Panc1 (cell line): ENCODE measurements at regions not wholly inside any gene's neighbourhood (a gene's known extent, or its start where the extent isn't known, plus 50 kb on each side); places are given as distances from the start of the nearest gene placed in this dataset.

ENCODE experiments used
- ATAC-seq: fragments of 200-7000 bp; cut with Tn5 transposase; 2 replicates; pipeline ENCODE4 v1.9.1; 2020; ENCODE audit warnings: mild to moderate bottlenecking, moderate library complexity
- BruUV-seq: library from RNA; stranded (reverse); fragments of 400-500 nt; replicated peaks from 2 replicates; lab custom pipeline; 2021; lab: Mats Ljungman, UMichigan
- CTCF ChIA-PET: fragments of 300-600 bp; sonication (Branson Sonifier 250); formaldehyde crosslinking; loops from one replicate; lab custom pipeline; 2022; ENCODE audit warnings: antibody characterized with exemption; lab: Charles Lee
- POLR2A ChIA-PET: fragments of 300-600 bp; sonication (Branson Sonifier 250); formaldehyde crosslinking; loops from one replicate; lab custom pipeline; 2022; ENCODE audit warnings: antibody characterized with exemption; lab: Charles Lee
- DNase-seq: peaks from one replicate; pipeline ENCODE4 v3.0.0-alpha.2; 2010; ENCODE audit warnings: low read depth, low spot score
- H3K27ac ChIP-seq: 2 replicates; pipeline ENCODE4 v1.5.1; 2011; ENCODE audit warnings: mild to moderate bottlenecking, low read length, inconsistent platforms
- H3K27me3 ChIP-seq: fragments of 200-500 bp; sonication (Bioruptor generic); 2 replicates; pipeline ENCODE4 v1.6.0; 2014; ENCODE audit warnings: low read length, inconsistent platforms; ENCODE audit not compliant: control insufficient read depth, insufficient read depth
- H3K36me3 ChIP-seq: fragments of 200-500 bp; sonication (Bioruptor generic); 2 replicates; pipeline ENCODE4 v1.5.1; 2014; ENCODE audit warnings: inconsistent platforms, mild to moderate bottlenecking, low read length, moderate library complexity; ENCODE audit not compliant: control insufficient read depth, insufficient read depth
- H3K4me1 ChIP-seq: 2 replicates; pipeline ENCODE4 v1.5.1; 2011; ENCODE audit warnings: inconsistent platforms, mild to moderate bottlenecking, low read length, moderate library complexity; ENCODE audit not compliant: control insufficient read depth, insufficient read depth
- H3K4me3 ChIP-seq, 2 experiments: 2 replicates each; pipeline ENCODE4 v1.5.1; 2011 to 2012; ENCODE audit warnings: low read depth in 2 of 2, low read length in 2 of 2, mild to moderate bottlenecking in 2 of 2, inconsistent platforms in 1 of 2, moderate library complexity in 1 of 2
- H3K9me3 ChIP-seq: fragments of 200-500 bp; sonication (Bioruptor generic); 2 replicates; pipeline ENCODE4 v1.5.1; 2014; ENCODE audit warnings: low read depth, mild to moderate bottlenecking, inconsistent platforms, low read length, moderate library complexity; ENCODE audit not compliant: control insufficient read depth, insufficient read depth
- POLR2AphosphoS5 ChIP-seq: IDR thresholded peaks from 2 replicates; pipeline ENCODE4 v1.6.1; 2012; ENCODE audit warnings: mild to moderate bottlenecking, low read depth, low read length, moderate library complexity
- REST ChIP-seq, 2 experiments: IDR thresholded peaks; 2 replicates each; pipeline ENCODE4 v1.6.1; 2011 to 2012; ENCODE audit warnings: low read depth in 2 of 2, control low read depth in 1 of 2, low read length in 1 of 2, mild to moderate bottlenecking in 1 of 2, moderate library complexity in 1 of 2; ENCODE audit not compliant: insufficient read depth in 1 of 2
- SIN3A ChIP-seq: IDR thresholded peaks from 2 replicates; pipeline ENCODE4 v1.6.1; 2012; ENCODE audit warnings: low read depth, mild to moderate bottlenecking, low read length, moderate library complexity, borderline replicate concordance; ENCODE audit not compliant: insufficient read depth
- TCF7L2 ChIP-seq: IDR thresholded peaks from 2 replicates; pipeline ENCODE4 v1.6.1; 2011; ENCODE audit warnings: mild to moderate bottlenecking, low read depth, low read length, inconsistent platforms
- in situ Hi-C: cut with HindIII; loops from 2 replicates; pipeline ENCODE4 v1.10.0; 2016; ENCODE audit warnings: low sequenced_read_pairs, low pct_unique_long_range_greater_than_20kb
- intact Hi-C: fragments of 100-400 bp; cut with micrococcal nuclease; formaldehyde crosslinking; loops from one replicate; pipeline ENCODE4 v1.10.0; 2022; ENCODE audit not compliant: unreplicated experiment
- TF ChIP-seq, protein P1 (sequence below): fragments of 450-650 bp; IDR thresholded peaks from 2 replicates; pipeline ENCODE4 v1.5.1; 2017; ENCODE audit warnings: mild to moderate bottlenecking

GRCh38 chr2:569681-570080 lies 107.5 kb downstream of the TMEM18 start:
- intact Hi-C loops (no loop called here), in situ Hi-C loops (no loop called here)
- H3K4me3 ChIP-seq: no peak overlapping the region
- no peak for DNase-seq
- no peaks in the 10 kb centered on the region for H3K9me3 ChIP-seq
- no TSS peak for BruUV-seq
- ATAC-seq: no peak
- TF ChIP-seq TCF7L2 (no peak), REST (IDR thresholded peaks at IDR 0.05; ENCODE audit: insufficient read depth in 1 of 2, low read depth in 2 of 2, low read length in 1 of 2) (no peak), SIN3A (no peak), POLR2AphosphoS5 (no peak)
- TF ChIP-seq, protein P1, sequence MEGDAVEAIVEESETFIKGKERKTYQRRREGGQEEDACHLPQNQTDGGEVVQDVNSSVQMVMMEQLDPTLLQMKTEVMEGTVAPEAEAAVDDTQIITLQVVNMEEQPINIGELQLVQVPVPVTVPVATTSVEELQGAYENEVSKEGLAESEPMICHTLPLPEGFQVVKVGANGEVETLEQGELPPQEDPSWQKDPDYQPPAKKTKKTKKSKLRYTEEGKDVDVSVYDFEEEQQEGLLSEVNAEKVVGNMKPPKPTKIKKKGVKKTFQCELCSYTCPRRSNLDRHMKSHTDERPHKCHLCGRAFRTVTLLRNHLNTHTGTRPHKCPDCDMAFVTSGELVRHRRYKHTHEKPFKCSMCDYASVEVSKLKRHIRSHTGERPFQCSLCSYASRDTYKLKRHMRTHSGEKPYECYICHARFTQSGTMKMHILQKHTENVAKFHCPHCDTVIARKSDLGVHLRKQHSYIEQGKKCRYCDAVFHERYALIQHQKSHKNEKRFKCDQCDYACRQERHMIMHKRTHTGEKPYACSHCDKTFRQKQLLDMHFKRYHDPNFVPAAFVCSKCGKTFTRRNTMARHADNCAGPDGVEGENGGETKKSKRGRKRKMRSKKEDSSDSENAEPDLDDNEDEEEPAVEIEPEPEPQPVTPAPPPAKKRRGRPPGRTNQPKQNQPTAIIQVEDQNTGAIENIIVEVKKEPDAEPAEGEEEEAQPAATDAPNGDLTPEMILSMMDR: no peak
- H3K36me3 ChIP-seq: no peaks in the 10 kb centered on the region
- 0 out of 2 replicates have a peak, but pooled peaks cover 3% of the 10 kb centered on the region for H3K4me1 ChIP-seq
- ChIA-PET CTCF (interaction anchor here (0.7 kb wide), 1 partner anchor 446 kb away, joined by 3 read pairs; no protein-coding TSS in a partner anchor), POLR2A (no interaction called here)
- peaks cover 2% of the 10 kb centered on the region; the same call in 1 of the 2 replicates for H3K27me3 ChIP-seq
- no peak overlapping the region for H3K27ac ChIP-seq

DNA sequence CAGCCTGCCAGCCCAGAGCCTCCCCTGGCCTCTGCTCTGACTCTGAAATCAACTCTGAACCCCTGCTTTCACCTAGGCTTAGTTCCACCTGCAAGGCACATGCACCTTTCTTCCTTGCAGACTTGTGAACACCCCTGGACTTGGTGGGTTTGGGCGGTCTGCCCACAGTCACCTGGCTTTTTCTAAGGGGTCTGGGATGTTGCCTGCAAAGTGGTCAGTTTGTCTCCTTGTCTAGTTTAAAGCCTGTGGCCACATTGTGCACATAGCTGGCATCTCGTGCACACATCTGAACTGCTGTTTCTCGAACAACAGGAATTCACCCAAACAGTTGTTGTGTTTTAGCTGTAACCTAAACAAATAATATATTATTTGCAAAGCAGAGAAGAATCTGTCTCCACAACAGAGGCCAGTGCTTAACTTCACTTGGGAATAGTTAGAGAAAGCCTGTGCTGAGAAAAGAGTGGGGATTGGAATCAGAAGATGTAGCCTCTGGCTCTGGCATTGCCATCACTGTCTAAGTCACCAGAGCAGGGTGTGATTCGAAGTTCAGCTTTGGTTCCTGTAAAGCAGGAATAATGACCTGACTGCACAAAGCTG lies 108.5 kb downstream of the TMEM18 start:
- H3K9me3 ChIP-seq: no peaks in the 10 kb centered on the region
- POLR2A ChIA-PET: no interaction called here
- DNase-seq: no peak
- no peak for ATAC-seq
- no peak overlapping the region for H3K27ac ChIP-seq
- TF ChIP-seq SIN3A (no peak), TCF7L2 (no peak), REST (IDR thresholded peaks at IDR 0.05; ENCODE audit: insufficient read depth in 1 of 2, low read depth in 2 of 2, low read length in 1 of 2) (no peak), POLR2AphosphoS5 (no peak)
- TF ChIP-seq, protein P1: no peak
- in situ Hi-C loops (no loop called here), intact Hi-C loops (no loop called here)
- BruUV-seq: no TSS peak
- CTCF ChIA-PET: no interaction called here
- H3K4me1 ChIP-seq: 0 out of 2 replicates have a peak, but pooled peaks cover 3% of the 10 kb centered on the region
- no peaks in the 10 kb centered on the region for H3K36me3 ChIP-seq
- H3K27me3 ChIP-seq: peaks cover 2% of the 10 kb centered on the region; the same call in 1 of the 2 replicates
- peak overlapping the region in 1 of 2 experiments; percentile 17; a peak in 1 of 4 replicates for H3K4me3 ChIP-seq
